ENCODE measurements at regions not wholly inside any gene's neighbourhood (a gene's known extent, or its start where the extent isn't known, plus 50 kb on each side); places are given as distances from the start of the nearest gene placed in this dataset.

- H3K27me3 ChIP-seq (ENCODE audit: control insufficient read depth, insufficient read depth, low read length): no peaks in the 10 kb centered on the region
- H2AFZ ChIP-seq (ENCODE audit: low read length): peak overlapping the region; percentile 54
- TF ChIP-seq, protein P1, sequence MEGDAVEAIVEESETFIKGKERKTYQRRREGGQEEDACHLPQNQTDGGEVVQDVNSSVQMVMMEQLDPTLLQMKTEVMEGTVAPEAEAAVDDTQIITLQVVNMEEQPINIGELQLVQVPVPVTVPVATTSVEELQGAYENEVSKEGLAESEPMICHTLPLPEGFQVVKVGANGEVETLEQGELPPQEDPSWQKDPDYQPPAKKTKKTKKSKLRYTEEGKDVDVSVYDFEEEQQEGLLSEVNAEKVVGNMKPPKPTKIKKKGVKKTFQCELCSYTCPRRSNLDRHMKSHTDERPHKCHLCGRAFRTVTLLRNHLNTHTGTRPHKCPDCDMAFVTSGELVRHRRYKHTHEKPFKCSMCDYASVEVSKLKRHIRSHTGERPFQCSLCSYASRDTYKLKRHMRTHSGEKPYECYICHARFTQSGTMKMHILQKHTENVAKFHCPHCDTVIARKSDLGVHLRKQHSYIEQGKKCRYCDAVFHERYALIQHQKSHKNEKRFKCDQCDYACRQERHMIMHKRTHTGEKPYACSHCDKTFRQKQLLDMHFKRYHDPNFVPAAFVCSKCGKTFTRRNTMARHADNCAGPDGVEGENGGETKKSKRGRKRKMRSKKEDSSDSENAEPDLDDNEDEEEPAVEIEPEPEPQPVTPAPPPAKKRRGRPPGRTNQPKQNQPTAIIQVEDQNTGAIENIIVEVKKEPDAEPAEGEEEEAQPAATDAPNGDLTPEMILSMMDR (conservative IDR thresholded peaks at IDR 0.05 in 1 of 2, IDR thresholded peaks at IDR 0.05 in 1 of 2; ENCODE audit: low read depth in 1 of 2, low read length in 2 of 2): no peak
- no peak for TF ChIP-seq EZH2 (IDR thresholded peaks at IDR 0.05; ENCODE audit: low read length, missing control alignments)
- H3K4me2 ChIP-seq (ENCODE audit: extremely low read depth, insufficient read depth, low read length): no peak overlapping the region
- DNase-seq (ENCODE audit: low read depth in 2 of 2): no peak
- no peaks in the 10 kb centered on the region for H3K79me2 ChIP-seq (ENCODE audit: control insufficient read depth, insufficient read depth, low read length)
- H3K27ac ChIP-seq (ENCODE audit: insufficient read depth, low read length): no peak overlapping the region
- H3K9ac ChIP-seq (ENCODE audit: insufficient read depth, low read length): no peak overlapping the region
- no peaks in the 10 kb centered on the region for H4K20me1 ChIP-seq (ENCODE audit: control insufficient read depth, extremely low read depth, insufficient read depth, low read length)
- H3K36me3 ChIP-seq (ENCODE audit: control insufficient read depth, insufficient read depth, low read length): no peaks in the 10 kb centered on the region
- H3K4me1 ChIP-seq (ENCODE audit: control insufficient read depth, extremely low read depth, insufficient read depth, low read length): peaks cover 2% of the 10 kb centered on the region
- no peaks in the 10 kb centered on the region for H3K9me3 ChIP-seq (ENCODE audit: control insufficient read depth, insufficient read depth, low read depth, low read length)
- no peak overlapping the region for H3K4me3 ChIP-seq (replicated peaks in 1 of 4; ENCODE audit: control extremely low read depth in 1 of 4, insufficient read depth in 1 of 4, low read depth in 3 of 4, low read length in 4 of 4)
Measured at GRCh38 chr15:36330598-36330997, 248.8 kb upstream of the CDIN1 start.

GRCh38 chr15:36331531-36332275 is 247.7 kb upstream of the CDIN1 start:
- H3K27ac ChIP-seq (ENCODE audit: insufficient read depth, low read length): peak overlapping the region; percentile 47
- peak; percentile 28 to 44 for DNase-seq (ENCODE audit: low read depth in 2 of 2)

GRCh38 chr15:36332301-36332700 is 247.1 kb upstream of the CDIN1 start:
- TF ChIP-seq, protein P1 (conservative IDR thresholded peaks at IDR 0.05 in 1 of 2, IDR thresholded peaks at IDR 0.05 in 1 of 2; ENCODE audit: low read depth in 1 of 2, low read length in 2 of 2): no peak
- no peak for TF ChIP-seq EZH2 (IDR thresholded peaks at IDR 0.05; ENCODE audit: low read length, missing control alignments)
- H3K27me3 ChIP-seq (ENCODE audit: control insufficient read depth, insufficient read depth, low read length): no peaks in the 10 kb centered on the region
- peaks cover 2% of the 10 kb centered on the region for H3K4me1 ChIP-seq (ENCODE audit: control insufficient read depth, extremely low read depth, insufficient read depth, low read length)
- H3K9me3 ChIP-seq (ENCODE audit: control insufficient read depth, insufficient read depth, low read depth, low read length): no peaks in the 10 kb centered on the region
- no peak overlapping the region for H3K4me3 ChIP-seq (replicated peaks in 1 of 4; ENCODE audit: control extremely low read depth in 1 of 4, insufficient read depth in 1 of 4, low read depth in 3 of 4, low read length in 4 of 4)
- no peaks in the 10 kb centered on the region for H3K36me3 ChIP-seq (ENCODE audit: control insufficient read depth, insufficient read depth, low read length)
- no peak overlapping the region for H3K9ac ChIP-seq (ENCODE audit: insufficient read depth, low read length)
- H3K27ac ChIP-seq (ENCODE audit: insufficient read depth, low read length): no peak overlapping the region
- H4K20me1 ChIP-seq (ENCODE audit: control insufficient read depth, extremely low read depth, insufficient read depth, low read length): no peaks in the 10 kb centered on the region
- no peak overlapping the region for H3K4me2 ChIP-seq (ENCODE audit: extremely low read depth, insufficient read depth, low read length)
- no peaks in the 10 kb centered on the region for H3K79me2 ChIP-seq (ENCODE audit: control insufficient read depth, insufficient read depth, low read length)
- no peak overlapping the region for H2AFZ ChIP-seq (ENCODE audit: low read length)
- DNase-seq (ENCODE audit: low read depth in 2 of 2): peak; percentile 20 to 69

More at GRCh38 chr15:36331531-36332275, 247.7 kb upstream of the CDIN1 start:
- Histone ChIP-seq H3K4me2 (ENCODE audit: extremely low read depth, insufficient read depth, low read length) (peak overlapping the region; percentile 75), H3K36me3 (ENCODE audit: control insufficient read depth, insufficient read depth, low read length) (no peaks in the 10 kb centered on the region), H3K27me3 (ENCODE audit: control insufficient read depth, insufficient read depth, low read length) (no peaks in the 10 kb centered on the region), H3K79me2 (ENCODE audit: control insufficient read depth, insufficient read depth, low read length) (no peaks in the 10 kb centered on the region), H3K9ac (ENCODE audit: insufficient read depth, low read length) (no peak overlapping the region), H4K20me1 (ENCODE audit: control insufficient read depth, extremely low read depth, insufficient read depth, low read length) (no peaks in the 10 kb centered on the region), H2AFZ (ENCODE audit: low read length) (peak overlapping the region; percentile 77), H3K4me3 (replicated peaks in 1 of 4; ENCODE audit: control extremely low read depth in 1 of 4, insufficient read depth in 1 of 4, low read depth in 3 of 4, low read length in 4 of 4) (peak overlapping the region; percentile 21 to 41 (median 34)), H3K9me3 (ENCODE audit: control insufficient read depth, insufficient read depth, low read depth, low read length) (no peaks in the 10 kb centered on the region), H3K4me1 (ENCODE audit: control insufficient read depth, extremely low read depth, insufficient read depth, low read length) (peaks cover 2% of the 10 kb centered on the region)
- TF ChIP-seq EZH2 (IDR thresholded peaks at IDR 0.05; ENCODE audit: low read length, missing control alignments): no peak
- TF ChIP-seq, protein P1 (conservative IDR thresholded peaks at IDR 0.05 in 1 of 2, IDR thresholded peaks at IDR 0.05 in 1 of 2; ENCODE audit: low read depth in 1 of 2, low read length in 2 of 2): no peak
